ENCODE measurements at regions not wholly inside any gene's neighbourhood (a gene's known extent, or its start where the extent isn't known, plus 50 kb on each side); places are given as distances from the start of the nearest gene placed in this dataset.
"Not testable (repeated sequence)": the region's sequence is repeated elsewhere in the genome, so short reads cannot be mapped to it uniquely, and the experiment has no call there.

GRCh38 chr5:10018201-10019069 lies 231.3 kb downstream of the ATPSCKMT start:
- H3K4me3 ChIP-seq (ENCODE audit: low read depth, low read length) = no peak overlapping the region
- TF ChIP-seq CTCF (IDR thresholded peaks at IDR 0.05; ENCODE audit: low read depth, low read length) = no peak

GRCh38 chr5:10017786-10018185 lies 231.9 kb downstream of the ATPSCKMT start:
- no peak overlapping the region for H3K4me3 ChIP-seq (ENCODE audit: low read depth, low read length)
- no peak for TF ChIP-seq CTCF (IDR thresholded peaks at IDR 0.05; ENCODE audit: low read depth, low read length)

DNA sequence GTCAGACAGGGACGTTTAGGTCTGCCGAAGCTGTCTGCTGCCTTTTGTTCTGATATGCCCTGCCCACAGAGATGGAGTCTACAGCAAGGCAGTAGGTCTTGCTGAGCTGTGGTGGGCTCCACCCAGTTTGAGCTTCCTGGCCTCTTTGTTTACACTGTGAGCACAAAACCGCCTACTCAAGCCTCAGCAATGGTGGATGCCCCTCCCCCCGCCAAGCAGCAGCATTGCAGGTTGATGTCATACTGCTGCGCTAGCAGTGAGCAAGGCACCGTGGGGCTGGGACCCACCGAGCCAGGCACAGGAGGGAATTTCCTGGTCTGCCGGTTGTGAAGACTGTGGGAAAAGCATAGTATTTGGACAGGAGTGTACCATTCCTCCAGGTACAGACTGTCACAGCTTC lies 233.1 kb downstream of the ATPSCKMT start:
- H3K4me3 ChIP-seq (ENCODE audit: low read depth, low read length) = not testable (repeated sequence)

GRCh38 chr5:10015681-10016080 lies 234.0 kb downstream of the ATPSCKMT start:
- not testable (repeated sequence) for H3K4me3 ChIP-seq (ENCODE audit: low read depth, low read length)

DNA sequence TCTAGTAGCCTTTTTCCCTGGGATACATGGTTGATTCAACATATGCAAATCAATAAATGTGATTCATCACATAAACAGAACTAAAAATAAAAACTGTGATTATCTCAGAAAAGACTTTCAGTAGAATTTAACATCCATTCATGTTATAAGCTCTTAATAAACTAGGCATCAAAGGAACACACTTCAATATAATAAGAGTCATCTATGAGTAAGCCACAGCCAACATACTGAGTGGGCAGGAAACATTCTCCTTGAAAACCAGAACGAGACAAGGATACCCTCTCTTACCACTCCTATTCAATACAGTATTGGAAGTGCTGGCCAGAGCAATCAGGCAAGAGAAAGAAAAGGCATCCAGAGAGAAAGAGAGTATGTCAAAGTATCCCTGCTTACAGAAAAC lies 239.9 kb downstream of the ATPSCKMT start:
- no peak overlapping the region for H3K4me3 ChIP-seq (ENCODE audit: low read depth, low read length)
- no peak for TF ChIP-seq CTCF (IDR thresholded peaks at IDR 0.05; ENCODE audit: low read depth, low read length)

DNA sequence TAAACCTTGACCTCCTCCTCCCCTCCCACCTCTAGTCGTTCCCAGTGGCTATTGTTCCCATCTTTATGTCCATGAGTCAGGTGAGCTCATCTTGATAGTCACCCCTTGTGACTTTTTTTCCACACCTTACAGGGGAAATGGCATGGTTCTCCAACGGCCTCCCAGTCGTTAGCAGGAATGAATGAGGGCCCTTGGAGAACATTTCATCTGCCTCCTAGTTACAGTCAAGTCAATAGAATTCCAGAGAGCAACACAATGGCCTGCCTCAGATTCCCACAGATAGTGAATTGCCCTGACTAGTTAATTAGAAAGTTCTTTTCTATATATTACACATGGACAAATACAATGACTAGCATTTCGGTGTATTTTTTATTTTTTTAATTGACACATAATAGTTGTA lies 262.6 kb downstream of the ATPSCKMT start:
- no peak overlapping the region for H3K4me3 ChIP-seq (ENCODE audit: low read depth, low read length)
- no peak for TF ChIP-seq CTCF (IDR thresholded peaks at IDR 0.05; ENCODE audit: low read depth, low read length)

DNA sequence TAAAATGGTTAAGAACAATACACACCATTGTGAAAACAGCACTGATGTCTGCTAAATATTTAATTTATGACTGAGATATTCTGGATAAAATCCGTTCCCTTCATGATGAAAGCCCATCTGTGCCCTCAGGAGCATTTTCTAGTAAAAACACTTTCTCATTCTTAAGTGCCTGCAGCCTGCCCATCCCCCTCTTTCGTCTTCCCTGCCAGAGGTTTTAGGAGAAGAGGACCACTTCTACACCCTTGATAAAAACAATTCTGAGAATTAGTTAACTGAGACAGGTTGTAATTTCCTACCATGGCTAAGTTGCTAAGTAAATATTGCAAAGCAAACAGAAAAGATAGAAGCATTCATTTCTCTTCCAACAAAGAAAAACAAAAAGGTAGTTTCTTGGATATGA lies 272.6 kb downstream of the ATPSCKMT start:
- no peak for TF ChIP-seq CTCF (IDR thresholded peaks at IDR 0.05; ENCODE audit: low read depth, low read length)
- no peak overlapping the region for H3K4me3 ChIP-seq (ENCODE audit: low read depth, low read length)

GRCh38 chr5:9976621-9977020 lies 273.1 kb downstream of the ATPSCKMT start:
- no peak overlapping the region for H3K4me3 ChIP-seq (ENCODE audit: low read depth, low read length)
- TF ChIP-seq CTCF (IDR thresholded peaks at IDR 0.05; ENCODE audit: low read depth, low read length) = no peak

All from WI38 (cell line).